HG03095 (cell line): ENCODE measurements at regions not wholly inside any gene's neighbourhood (a gene's known extent, or its start where the extent isn't known, plus 50 kb on each side); places are given as distances from the start of the nearest gene placed in this dataset.
"Not testable (repeated sequence)": the region's sequence is repeated elsewhere in the genome, so short reads cannot be mapped to it uniquely, and the experiment has no call there.

Source experiments
- ATAC-seq: cut with Tn5 transposase; IDR thresholded peaks from one replicate; pipeline ENCODE4 v1.9.1; 2021; ENCODE audit warnings: moderate library complexity; ENCODE audit not compliant: unreplicated experiment

DNA sequence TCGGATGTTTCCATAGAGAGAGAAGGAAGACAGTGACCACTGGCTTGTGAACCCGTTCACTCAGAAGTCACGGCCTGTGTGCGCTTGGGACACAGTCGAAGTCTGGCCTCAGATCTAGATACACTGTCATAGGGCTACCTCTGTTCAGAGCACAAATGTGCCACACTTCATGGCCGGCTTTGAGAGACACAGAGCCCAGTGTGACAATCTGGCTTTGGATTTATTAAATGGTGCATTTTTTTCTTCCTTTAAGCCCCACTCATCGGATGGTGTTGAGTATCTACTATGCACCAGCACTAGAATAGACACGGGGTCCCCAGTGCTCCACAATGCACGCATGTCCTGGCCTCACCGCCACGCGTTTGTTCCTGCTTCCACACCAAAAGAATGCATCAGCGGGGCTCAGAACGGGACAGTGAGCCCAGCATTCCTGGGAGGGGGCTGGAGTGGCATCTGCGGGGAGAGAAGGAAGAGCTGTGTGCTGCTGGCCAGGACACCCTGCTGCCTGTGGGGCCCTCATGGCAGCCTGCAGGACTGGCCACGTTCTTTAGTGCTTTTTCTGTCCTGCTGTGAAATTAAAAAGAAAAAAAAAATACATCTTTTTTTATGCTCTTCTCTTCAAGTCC, 738.9 kb upstream of the SALL3 start:
- ATAC-seq = no peak

- no peak for ATAC-seq
Measured at GRCh38 chr18:78241535-78242253, 737.9 kb upstream of the SALL3 start.

GRCh38 chr18:78242254-78242643, 737.4 kb upstream of the SALL3 start:
- no peak for ATAC-seq

DNA sequence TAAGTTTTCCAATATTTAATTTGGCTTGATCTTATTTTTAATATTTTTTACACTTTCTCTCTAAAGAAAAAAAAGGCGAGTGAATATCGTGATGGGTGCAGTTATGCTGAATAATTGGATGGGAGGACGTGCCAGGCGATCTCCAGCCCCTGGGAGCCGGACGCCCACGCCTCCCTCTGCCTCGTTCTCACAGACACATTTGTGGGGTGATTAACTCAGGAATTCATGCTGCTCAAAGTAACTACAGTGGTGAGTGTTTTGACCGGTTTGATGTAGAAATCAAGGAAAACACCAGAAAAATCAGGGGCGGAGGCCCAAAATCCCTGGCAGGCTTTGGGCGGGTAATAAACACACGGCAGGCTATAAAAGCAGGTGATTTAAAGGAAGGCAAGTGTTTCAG, 736.8 kb upstream of the SALL3 start:
- no peak for ATAC-seq

DNA sequence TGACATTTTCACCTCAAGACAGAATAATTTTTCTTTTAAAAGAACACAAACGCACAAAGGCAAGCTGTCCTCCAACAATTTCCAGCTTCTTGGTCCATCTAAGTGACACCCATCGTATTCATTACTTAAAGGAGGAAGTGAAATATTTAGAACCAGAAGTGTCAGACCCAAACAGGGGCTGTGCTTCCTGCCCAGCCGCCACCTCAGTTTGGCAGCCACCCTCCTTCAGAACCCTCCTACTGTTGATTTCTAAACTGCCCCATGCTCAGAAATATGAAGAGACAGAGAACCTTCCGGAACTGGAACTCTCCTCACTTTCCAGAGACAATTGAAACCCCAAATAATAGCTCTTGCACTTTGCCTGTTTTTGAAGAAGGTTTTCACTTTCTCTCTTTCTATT, 734.8 kb upstream of the SALL3 start:
- no peak for ATAC-seq

GRCh38 chr18:78245451-78245850, 734.2 kb upstream of the SALL3 start:
- ATAC-seq = no peak

GRCh38 chr18:78246050-78246449, 733.6 kb upstream of the SALL3 start:
- ATAC-seq = no peak

GRCh38 chr18:78246588-78246987, 733.0 kb upstream of the SALL3 start:
- no peak for ATAC-seq

DNA sequence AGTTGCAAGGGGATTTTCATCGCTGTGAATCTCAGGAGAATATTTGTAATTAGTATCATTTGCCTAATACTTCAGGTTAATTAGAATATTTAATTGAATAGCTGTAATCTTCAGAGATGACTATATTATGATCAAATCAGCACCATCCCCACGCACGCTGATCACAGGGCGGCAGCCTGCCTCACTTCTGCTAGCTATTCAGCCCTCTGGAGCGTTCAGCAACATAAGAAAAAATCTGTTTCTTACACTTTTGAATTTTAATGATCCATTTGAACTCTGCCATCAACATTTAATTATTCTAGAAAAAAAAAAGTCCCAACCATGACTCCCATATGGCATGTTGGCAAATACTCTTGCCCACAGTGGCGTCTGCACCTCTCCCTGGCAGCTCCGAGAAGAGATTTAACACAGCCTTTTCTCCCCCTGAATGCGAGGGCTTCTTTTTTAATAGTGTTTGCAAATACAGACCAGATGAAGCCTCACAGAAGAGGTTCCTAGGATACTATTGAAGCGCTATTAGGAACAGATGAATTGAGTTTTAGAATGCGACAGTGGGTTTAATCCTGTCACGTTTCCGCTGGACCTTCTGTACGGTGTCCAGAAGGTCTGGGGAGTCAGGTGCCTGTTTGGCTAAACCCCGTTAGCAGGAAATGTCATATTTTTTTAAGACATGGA, 731.9 kb upstream of the SALL3 start:
- no peak for ATAC-seq

DNA sequence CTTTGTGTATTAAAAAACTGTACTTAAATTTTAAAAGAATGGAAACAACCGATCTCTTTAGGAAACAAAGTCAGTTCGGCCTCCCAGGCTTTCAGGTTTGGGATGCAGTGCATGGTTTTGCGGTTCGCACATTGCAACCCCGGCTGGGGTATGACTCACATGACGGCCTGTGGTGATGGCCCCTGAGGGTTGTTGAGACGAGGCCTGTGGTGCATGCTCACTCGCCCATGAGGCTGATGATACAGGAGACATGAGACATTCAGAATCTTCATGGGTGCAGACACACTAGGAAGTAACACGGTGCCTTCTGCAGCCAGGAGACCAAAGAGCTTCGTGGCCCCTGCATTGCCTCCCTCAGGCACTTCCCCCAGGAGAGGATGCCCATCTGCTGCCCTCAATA, 724.6 kb upstream of the SALL3 start:
- ATAC-seq = no peak

DNA sequence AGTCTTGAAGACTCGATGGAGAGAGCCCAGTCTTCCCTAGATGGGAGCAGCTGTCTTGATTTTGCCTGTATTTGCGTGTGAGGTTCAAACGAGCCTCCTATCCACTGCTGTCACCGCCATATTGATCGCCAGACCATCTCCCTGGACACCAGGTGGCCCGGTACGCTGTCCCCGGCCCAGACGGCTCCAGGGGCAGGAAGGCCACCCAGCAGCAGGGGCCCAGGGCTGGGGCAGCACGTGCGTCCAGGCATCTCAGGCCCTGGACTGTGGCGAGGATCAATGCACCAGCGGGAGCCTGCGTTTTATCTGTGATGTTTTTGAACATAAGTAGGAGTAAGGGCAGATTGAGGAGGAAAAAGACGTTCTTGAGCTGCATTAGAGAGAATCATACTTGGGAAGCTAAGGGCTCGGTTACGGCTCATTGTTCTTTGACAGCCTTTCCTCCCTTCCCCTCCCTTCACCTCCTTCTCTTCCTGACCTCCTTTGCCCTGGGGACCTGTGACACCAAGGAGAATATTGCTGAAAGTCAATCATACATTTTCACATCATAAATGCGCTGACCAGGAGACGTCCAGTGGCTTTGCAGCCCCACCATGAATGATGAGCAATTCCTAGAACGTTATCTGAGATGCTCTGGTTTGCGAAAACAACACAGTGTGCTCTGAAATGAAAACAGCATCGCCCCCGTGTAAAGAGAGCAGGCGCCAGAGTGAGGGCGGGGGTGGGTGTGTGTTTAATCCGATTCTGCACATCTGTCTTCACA, 711.2 kb upstream of the SALL3 start:
- no peak for ATAC-seq

GRCh38 chr18:78271790-78272189, 707.8 kb upstream of the SALL3 start:
- ATAC-seq = no peak

DNA sequence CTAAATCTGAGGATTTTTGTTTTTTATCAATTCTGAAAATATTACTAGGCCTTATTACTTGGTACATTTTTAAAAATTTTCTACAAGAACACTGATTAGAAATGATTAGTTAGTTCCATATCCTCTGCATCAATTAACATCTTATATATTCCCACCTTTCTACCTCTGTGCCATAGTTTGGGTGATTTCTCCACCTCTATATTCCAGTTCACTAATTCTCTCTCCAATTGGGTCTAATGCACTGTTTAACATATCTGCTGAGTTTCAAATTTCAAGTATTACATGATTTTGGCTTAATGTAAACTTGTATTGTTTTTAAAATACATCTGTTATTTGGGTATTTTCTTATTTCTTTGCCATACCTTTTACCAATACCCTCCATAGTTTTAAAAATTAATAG, 705.7 kb upstream of the SALL3 start:
- no peak for ATAC-seq

GRCh38 chr18:78283425-78283824, 696.2 kb upstream of the SALL3 start:
- ATAC-seq = not testable (repeated sequence)

DNA sequence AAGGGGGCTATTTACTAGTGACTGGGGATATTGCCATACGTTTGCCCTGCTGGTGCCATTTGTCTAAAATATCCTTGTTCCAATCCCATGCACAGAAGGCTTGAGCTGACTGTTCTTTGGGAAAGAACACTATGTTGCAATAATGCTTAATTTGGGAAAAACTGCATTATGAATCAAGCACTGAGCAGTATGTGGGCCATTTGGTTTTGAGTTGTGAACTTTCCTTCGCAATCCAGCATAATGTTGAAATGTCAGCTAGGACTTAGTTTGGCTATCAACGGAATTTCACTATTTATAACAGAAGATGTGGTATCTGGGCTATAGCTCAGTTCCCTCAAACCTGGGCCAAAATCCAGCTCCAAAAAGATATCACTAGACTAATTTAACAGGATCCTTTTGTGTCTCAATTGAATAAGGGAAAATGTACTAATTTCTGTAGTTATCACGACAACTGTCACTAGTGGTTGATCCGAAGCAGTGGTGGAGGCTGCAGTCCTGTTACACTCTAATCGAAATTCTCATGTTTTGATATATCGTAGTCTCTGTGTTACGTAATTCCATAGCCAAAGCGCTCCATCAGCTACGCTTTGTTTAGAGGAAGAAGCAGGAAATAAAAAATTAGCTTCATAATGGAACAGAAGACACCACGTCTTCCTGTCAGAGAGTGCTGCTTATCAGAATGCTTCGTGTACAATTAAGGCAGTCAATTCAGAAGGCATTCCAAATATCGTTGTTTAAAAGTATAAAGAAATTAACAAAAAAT, 686.8 kb upstream of the SALL3 start:
- ATAC-seq = no peak

DNA sequence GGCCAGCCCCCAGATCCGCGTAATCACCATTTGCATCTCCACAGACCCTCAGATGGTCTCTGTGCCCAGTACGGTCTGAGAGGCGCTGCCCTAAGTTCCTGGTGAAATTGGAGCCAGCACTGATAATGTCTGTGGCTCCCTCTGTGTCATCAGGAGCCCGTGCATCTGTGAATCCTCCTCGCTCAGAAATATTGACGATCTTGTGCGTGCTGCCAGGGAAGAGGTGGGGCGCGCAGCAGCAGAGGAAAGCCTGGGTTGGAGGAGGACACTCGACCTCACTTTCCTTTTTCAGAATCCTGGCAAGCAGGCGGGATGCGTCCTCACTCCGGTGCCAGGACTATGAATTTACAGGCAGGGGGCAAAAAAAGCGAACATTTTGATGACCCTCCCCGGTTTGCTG, 686.1 kb upstream of the SALL3 start:
- ATAC-seq = no peak

DNA sequence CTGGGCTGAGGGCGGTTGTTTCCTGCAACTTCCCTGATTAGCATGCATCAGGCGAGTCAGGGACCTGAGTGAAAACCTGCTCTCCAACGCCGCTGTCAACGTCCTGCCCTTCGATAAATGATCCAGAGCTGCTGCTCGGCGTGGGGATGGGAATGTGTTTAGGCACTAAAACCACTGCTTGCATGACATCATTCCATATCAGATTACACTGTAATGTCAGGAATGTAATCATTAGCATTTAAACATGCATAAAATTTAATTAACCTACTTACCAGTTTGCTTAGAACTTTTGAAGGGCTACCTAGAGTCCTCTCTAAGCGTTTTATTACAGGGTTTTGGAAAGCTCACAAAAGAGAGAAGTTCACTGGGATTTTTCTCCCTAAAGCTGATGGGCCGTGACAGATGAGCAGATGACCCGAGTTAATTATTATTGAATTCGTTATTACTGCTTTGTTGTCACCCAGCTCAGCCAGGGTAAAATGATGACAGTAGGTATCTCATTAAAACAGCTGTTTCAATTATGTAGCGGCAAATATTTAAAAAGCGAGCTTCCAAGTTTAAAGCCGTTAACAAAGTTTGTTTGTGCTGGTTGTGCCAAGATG, 685.6 kb upstream of the SALL3 start:
- no peak for ATAC-seq

DNA sequence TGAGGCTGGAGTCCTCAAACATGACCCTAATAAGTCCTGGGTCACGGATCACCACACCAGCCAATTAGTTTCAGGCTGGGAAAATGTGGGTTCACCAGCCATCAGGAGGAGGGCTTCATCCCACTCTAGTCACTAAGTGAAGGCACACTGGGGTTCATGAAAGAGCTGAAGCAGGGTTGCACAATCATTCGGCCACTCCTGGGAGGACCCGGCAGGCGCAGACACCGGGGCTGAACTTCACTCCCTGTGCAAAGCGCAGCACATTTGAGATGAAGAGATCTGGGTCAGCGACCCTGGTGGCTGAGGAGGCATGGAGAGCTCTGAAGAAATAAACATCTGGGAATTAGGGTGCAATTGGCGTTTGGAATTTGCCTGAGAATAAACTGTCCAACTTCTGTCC, 684.4 kb upstream of the SALL3 start:
- no peak for ATAC-seq

DNA sequence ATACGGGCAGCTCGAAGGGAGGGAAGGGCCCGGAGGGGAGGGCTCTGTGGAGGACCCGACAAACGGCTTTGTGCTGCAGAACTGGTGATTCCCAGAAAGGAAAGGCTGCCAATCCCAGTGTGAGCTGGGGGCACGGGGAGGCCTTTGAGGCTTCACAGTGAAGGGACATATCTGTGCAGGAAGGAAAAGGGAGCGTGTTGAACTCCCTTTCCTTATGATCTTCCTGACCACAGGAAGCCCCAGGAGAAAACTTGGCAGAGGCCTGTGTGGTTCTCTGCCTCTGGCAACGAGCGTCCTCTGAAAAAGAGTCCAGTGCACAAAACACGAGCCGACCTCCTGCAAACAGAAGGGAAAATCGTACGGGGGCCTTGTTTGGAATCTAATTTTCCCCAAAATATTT, 683.5 kb upstream of the SALL3 start:
- no peak for ATAC-seq

- ATAC-seq = no peak
Measured at GRCh38 chr18:78297048-78297447, 682.6 kb upstream of the SALL3 start.
